ENCODE measurements at regions not wholly inside any gene's neighbourhood (a gene's known extent, or its start where the extent isn't known, plus 50 kb on each side); places are given as distances from the start of the nearest gene placed in this dataset.

GRCh38 chr6:97790926-97791590 is 508.0 kb upstream of the MMS22L start:
- H3K27me3 Mint-ChIP-seq: no peaks in the 10 kb centered on the region
- Histone ChIP-seq H3K27ac (ENCODE audit: low read length in 2 of 2) (no peak overlapping the region), H3K9ac (ENCODE audit: low read length) (no peak overlapping the region), H3K27me3 (replicated peaks in 1 of 4; ENCODE audit: control extremely low read depth in 1 of 4, control insufficient read depth in 3 of 4, insufficient read depth in 4 of 4, low read length in 3 of 4) (no peaks in the 10 kb centered on the region), H3K79me2 (ENCODE audit: control insufficient read depth, insufficient read depth, low read length) (no peaks in the 10 kb centered on the region), H3K9me3 (ENCODE audit: control extremely low read depth in 1 of 3, control insufficient read depth in 2 of 3, insufficient read depth in 1 of 3, low read length in 2 of 3) (no peaks in the 10 kb centered on the region), H3K4me2 (replicated peaks; ENCODE audit: low read depth, low read length, poor library complexity, severe bottlenecking) (no peak overlapping the region), H3K4me1 (ENCODE audit: control insufficient read depth in 2 of 2, insufficient read depth in 2 of 2, low read length in 2 of 2) (no peaks in the 10 kb centered on the region), H2AFZ (ENCODE audit: insufficient read depth, low read depth, low read length, poor library complexity, severe bottlenecking) (no peak overlapping the region), H4K20me1 (ENCODE audit: control insufficient read depth, insufficient read depth, low read length, poor library complexity, severe bottlenecking) (no peaks in the 10 kb centered on the region), H3K36me3 (replicated peaks in 1 of 2; ENCODE audit: control extremely low read depth in 1 of 2, control insufficient read depth in 1 of 2, extremely low read depth in 1 of 2, insufficient read depth in 2 of 2, low read length in 1 of 2) (no peaks in the 10 kb centered on the region), H3K4me3 (ENCODE audit: control extremely low read depth in 1 of 5, extremely low read depth in 1 of 5, insufficient read depth in 1 of 5, low read depth in 2 of 5, low read length in 4 of 5) (no peak overlapping the region)
- ATAC-seq (ENCODE audit: low read depth): no peak
- DNase-seq: no peak
- ChIA-PET CTCF (no interaction called here), POLR2A (no interaction called here)
- H3K9me3 Mint-ChIP-seq (ENCODE audit: insufficient read depth): peaks cover 4% of the 10 kb centered on the region
- WGBS (ENCODE audit: insufficient coverage): 88% methylated on average over 18 of the region's 20 CpGs
- no peak for TF ChIP-seq CTCF (IDR thresholded peaks at IDR 0.05)
- no peak for TF ChIP-seq EZH2 (IDR thresholded peaks at IDR 0.05; ENCODE audit: borderline replicate concordance, insufficient read depth, low read depth, low read length, poor library complexity, severe bottlenecking)
- no peak overlapping the region for H3K27ac Mint-ChIP-seq
- intact Hi-C loops (cut with micrococcal nuclease): no loop called here
- H3K4me3 Mint-ChIP-seq: no peak overlapping the region
- H3K4me1 Mint-ChIP-seq: no peaks in the 10 kb centered on the region

DNA sequence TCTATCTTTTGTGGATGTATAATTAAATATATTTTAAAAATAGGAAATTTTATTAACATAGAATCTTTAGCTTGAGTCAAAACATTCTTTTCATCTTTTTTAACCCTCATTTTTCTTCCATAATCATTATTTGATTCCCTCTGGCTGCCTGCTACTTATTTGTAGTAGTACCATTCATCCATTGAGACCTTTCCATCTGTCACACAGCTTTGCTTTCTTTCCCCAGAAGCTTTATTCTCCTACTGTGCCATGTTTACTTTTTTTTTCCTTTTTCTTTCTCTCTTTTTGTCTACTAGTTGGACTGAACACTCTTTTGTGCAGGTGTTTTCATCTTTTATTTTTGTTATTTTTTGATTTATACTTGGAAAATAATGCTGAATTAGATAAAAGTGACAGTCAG is 522.6 kb upstream of the MMS22L start:
- no peaks in the 10 kb centered on the region for H4K20me1 ChIP-seq (ENCODE audit: control insufficient read depth, insufficient read depth, low read length, poor library complexity, severe bottlenecking)
- no peaks in the 10 kb centered on the region for H3K9me3 Mint-ChIP-seq (ENCODE audit: insufficient read depth)
- no peaks in the 10 kb centered on the region for H3K9me3 ChIP-seq (ENCODE audit: control extremely low read depth in 1 of 3, control insufficient read depth in 2 of 3, insufficient read depth in 1 of 3, low read length in 2 of 3)
- CTCF ChIA-PET: no interaction called here
- ATAC-seq (ENCODE audit: low read depth) (no peak), DNase-seq (no peak)
- H3K4me1 Mint-ChIP-seq: no peaks in the 10 kb centered on the region
- H3K9ac ChIP-seq (ENCODE audit: low read length): no peak overlapping the region
- intact Hi-C loops (cut with micrococcal nuclease): no loop called here
- no peak overlapping the region for H3K4me3 Mint-ChIP-seq
- H3K27ac ChIP-seq (ENCODE audit: low read length in 2 of 2): no peak overlapping the region
- H3K79me2 ChIP-seq (ENCODE audit: control insufficient read depth, insufficient read depth, low read length): no peaks in the 10 kb centered on the region
- no peaks in the 10 kb centered on the region for H3K36me3 ChIP-seq (replicated peaks in 1 of 2; ENCODE audit: control extremely low read depth in 1 of 2, control insufficient read depth in 1 of 2, extremely low read depth in 1 of 2, insufficient read depth in 2 of 2, low read length in 1 of 2)
- POLR2A ChIA-PET: no interaction called here
- TF ChIP-seq EZH2 (IDR thresholded peaks at IDR 0.05; ENCODE audit: borderline replicate concordance, insufficient read depth, low read depth, low read length, poor library complexity, severe bottlenecking) (no peak), CTCF (IDR thresholded peaks at IDR 0.05) (no peak)
- no peak overlapping the region for H3K4me3 ChIP-seq (ENCODE audit: control extremely low read depth in 1 of 5, extremely low read depth in 1 of 5, insufficient read depth in 1 of 5, low read depth in 2 of 5, low read length in 4 of 5)
- H2AFZ ChIP-seq (ENCODE audit: insufficient read depth, low read depth, low read length, poor library complexity, severe bottlenecking): no peak overlapping the region
- no peak overlapping the region for H3K27ac Mint-ChIP-seq
- H3K27me3 ChIP-seq (replicated peaks in 1 of 4; ENCODE audit: control extremely low read depth in 1 of 4, control insufficient read depth in 3 of 4, insufficient read depth in 4 of 4, low read length in 3 of 4): peaks cover 0 to 3% (median 0%) of the 10 kb centered on the region in 4 experiments
- H3K27me3 Mint-ChIP-seq: no peaks in the 10 kb centered on the region
- H3K4me2 ChIP-seq (replicated peaks; ENCODE audit: low read depth, low read length, poor library complexity, severe bottlenecking): no peak overlapping the region
- H3K4me1 ChIP-seq (ENCODE audit: control insufficient read depth in 2 of 2, insufficient read depth in 2 of 2, low read length in 2 of 2): no peaks in the 10 kb centered on the region

All from B cell (primary cell).